Inflammatory macrophage treated with lipopolysaccharide for 1 hour (primary cell): ENCODE measurements at regions not wholly inside any gene's neighbourhood (a gene's known extent, or its start where the extent isn't known, plus 50 kb on each side); places are given as distances from the start of the nearest gene placed in this dataset.
A peak's percentile ranks its signal among the peaks of the same experiment; 100 is the strongest.

Source experiments
- DNase-seq, 2 donors: peaks; one replicate each; pipeline ENCODE4 v3.0.0-alpha.2; 2020 to 2022

- no peak for DNase-seq
Measured at GRCh38 chr18:78526275-78526674, 453.3 kb upstream of the SALL3 start.

GRCh38 chr18:78526923-78527711 is 452.5 kb upstream of the SALL3 start:
- no peak for DNase-seq

GRCh38 chr18:78527984-78528383 is 451.6 kb upstream of the SALL3 start:
- DNase-seq, result no peak

GRCh38 chr18:78528411-78529258 is 451.0 kb upstream of the SALL3 start:
- no peak for DNase-seq

DNA sequence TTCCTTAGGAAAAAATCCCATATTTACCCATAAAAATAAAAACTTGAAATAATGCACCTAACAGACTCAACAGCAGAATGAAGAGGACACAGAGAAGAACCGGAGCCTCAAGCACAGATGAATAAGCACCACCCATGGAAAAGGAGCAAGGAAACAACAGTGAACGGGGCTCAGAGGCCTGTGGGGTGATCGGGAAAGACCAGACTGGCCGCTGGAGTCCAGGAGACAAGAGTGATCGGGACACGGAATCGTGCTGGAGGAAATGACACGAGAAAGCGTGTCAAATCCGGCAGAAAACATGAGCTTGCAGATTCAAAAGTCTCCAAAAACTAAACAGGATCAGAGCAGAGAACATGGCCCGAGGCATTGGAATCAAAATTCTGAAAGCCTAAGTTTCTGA is 448.0 kb upstream of the SALL3 start:
- no peak for DNase-seq

- no peak for DNase-seq
Measured at GRCh38 chr18:78538669-78539440, 440.8 kb upstream of the SALL3 start.

GRCh38 chr18:78540636-78541529 is 438.7 kb upstream of the SALL3 start:
- DNase-seq, result no peak

DNA sequence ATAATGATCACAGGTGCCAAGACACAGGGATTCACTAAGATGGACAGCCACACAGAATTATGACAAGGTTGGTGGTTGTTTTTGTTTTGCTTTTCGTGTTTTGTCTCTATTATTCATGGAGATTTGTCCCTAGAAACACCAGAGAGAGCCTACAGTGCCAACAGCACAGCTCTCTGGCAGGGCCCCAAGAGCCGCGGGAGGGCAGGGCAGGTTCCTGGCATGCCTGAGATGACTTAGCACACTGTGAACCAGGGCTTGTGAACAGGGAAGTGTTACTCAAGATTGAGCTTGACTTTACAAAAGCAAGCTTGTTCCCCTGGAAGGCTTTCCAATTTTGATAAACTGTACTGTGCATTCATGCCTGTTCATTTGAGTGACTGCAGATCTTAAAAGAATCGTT is 437.4 kb upstream of the SALL3 start:
- DNase-seq, result peak in 1 of 2 donors; percentile 2

DNA sequence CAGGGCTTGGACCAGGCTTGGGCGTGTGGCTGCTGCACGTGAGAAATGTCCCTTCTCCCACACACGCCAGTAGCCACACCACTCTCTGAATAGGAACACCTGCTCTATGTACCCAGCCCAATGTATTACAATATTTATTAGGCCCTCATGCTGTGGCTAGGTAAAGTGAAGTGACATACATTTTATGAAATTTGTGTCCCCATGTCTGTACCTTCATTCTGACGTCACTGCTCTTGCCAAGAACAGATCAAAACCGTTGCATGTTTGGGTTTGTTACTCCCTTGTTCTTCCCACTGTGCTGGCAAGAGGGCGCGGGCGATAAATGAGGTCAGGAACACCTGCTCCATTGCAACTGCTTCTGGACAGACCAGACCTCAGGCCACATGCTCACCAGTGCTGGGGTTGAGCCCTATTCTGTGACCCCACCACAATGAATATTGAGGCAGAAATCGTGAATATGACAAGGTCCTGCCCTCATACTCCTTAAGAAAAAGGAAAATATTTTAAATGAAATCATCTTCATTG is 436.4 kb upstream of the SALL3 start:
- no peak for DNase-seq

GRCh38 chr18:78546281-78546680 is 433.3 kb upstream of the SALL3 start:
- no peak for DNase-seq

GRCh38 chr18:78547817-78548216 is 431.8 kb upstream of the SALL3 start:
- no peak for DNase-seq

GRCh38 chr18:78548261-78549058 is 431.2 kb upstream of the SALL3 start:
- DNase-seq, result no peak

DNA sequence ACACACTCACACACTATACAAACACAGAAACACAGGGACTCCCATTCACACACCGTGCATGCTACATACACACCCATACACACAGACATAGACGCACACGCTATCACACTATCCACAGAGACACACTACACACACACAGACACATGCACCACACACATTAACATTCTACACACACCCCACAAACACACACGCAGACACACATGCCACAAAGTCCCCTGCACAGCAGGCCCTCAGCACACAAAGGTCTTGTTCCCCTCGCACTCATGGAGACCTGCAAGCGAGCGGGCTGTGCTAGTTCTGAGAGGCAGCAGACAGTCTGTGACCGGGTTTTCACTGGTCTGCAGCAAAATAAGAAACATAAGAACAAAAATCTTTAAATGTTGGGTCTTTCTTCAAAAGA is 429.6 kb upstream of the SALL3 start:
- no peak for DNase-seq

- no peak for DNase-seq
Measured at GRCh38 chr18:78554944-78555608, 424.5 kb upstream of the SALL3 start.

DNA sequence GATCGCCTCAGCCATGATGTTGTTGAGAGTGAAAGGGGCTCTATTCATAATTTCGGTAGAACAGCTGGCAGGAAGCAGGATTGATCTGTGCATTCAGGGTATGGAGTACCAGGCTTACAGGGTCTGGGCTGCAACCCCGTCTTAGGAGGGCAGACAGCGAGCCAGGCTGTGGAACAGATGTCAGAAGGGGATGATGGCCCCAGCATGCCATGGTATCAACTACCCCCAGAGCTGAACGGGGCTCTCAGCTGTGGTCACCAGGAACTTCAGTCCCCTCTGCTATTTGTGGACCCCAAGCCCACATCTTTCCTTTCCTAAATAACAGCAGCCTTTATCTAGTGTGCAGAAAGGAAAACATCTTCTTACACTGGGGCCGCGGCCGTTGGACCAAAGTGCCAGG is 422.2 kb upstream of the SALL3 start:
- no peak for DNase-seq

DNA sequence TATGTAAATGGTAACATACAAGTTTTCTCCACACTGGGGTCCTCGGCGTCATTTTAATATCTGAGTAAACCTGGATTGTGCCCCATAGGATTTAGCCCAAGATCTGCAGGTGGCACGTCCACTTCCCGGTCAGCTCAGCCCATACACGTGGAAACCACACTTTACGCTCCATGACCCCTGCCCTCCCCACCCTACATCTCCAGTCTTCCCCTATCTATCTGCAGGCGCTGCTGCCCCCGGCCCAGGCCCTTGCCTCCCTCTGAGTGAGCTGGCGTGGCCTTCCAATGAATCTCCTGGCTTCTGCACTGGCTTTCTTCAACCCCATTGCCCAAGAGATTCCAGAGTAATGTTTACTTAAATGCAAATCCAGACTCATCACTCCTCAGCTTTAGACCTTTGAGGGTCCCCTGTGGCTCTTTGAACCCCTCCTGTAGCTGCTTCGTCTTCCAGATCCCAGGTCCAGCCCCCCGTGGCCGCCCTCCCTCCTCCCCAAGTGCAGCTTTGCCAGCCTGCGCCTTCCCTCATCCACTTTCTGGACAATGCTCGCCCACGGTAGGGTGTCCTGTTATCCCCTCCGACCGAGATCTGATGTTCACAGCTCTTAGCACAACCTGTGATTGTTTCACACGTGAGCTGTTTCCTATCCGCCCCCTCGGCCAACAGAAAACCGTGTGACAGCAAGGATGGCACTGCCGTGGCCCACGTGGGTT is 421.4 kb upstream of the SALL3 start:
- no peak for DNase-seq

DNA sequence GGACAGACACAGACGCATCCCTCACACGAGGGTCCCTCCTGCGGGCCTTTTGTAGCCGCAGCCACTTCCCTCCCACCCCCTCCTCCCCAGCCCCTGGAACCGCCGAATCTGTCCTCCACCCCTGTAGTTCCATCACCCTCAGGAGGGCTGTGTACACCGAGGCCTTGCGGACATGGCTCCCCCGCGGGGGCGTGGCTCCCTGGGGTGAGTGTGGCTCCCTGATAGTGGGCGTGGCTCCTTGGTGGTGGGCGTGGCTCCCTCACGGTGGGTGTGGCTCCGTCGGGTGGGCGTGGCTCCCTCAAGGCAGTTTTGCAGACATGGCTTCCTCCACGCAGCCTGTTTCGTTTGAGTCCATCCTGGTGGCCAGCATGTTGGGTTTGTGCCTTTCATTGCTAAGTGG is 420.7 kb upstream of the SALL3 start:
- DNase-seq, result no peak

DNA sequence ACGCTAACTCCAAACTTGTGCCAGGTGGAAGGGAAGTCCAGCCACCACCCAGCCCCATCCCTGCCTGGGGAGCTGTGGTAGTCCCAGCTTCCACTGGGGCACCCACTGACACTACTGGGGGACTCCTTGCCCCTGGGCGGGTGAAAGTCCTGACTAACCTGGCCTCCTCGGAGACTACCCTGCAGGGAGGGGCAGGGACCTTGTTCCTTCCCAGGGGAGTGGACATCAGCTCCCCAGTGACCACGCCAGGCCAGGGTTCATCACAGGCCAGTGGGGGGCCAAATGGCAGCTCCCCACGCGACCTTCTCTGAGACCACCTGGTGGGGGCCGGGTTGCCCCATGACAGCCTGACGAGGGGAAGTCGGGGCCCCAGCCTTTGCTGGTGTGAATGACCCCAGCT is 420.0 kb upstream of the SALL3 start:
- DNase-seq, result no peak

GRCh38 chr18:78561757-78562510 is 417.7 kb upstream of the SALL3 start:
- DNase-seq, result no peak
